AG20443 (cell line): ENCODE measurements at regions not wholly inside any gene's neighbourhood (a gene's known extent, or its start where the extent isn't known, plus 50 kb on each side); places are given as distances from the start of the nearest gene placed in this dataset.

ENCODE experiments used
- DNase-seq: peaks from one replicate; pipeline ENCODE4 v3.0.0; 2012; ENCODE audit warnings: low spot score, mixed read lengths

GRCh38 chr6:44531442-44532015 is 144.0 kb downstream of the CDC5L start:
- DNase-seq, result no peak

GRCh38 chr6:44533421-44533820 is 145.9 kb downstream of the CDC5L start:
- DNase-seq, result no peak

- no peak for DNase-seq
These were observed 146.8 kb downstream of the CDC5L start for GRCh38 chr6:44534291-44534690.

- no peak for DNase-seq
These were observed 147.9 kb downstream of the CDC5L start for GRCh38 chr6:44535446-44535845.

- no peak for DNase-seq
These were observed 148.5 kb downstream of the CDC5L start for GRCh38 chr6:44535967-44536366.

- DNase-seq, result no peak
These were observed 150.0 kb downstream of the CDC5L start for GRCh38 chr6:44537306-44538049.

GRCh38 chr6:44538131-44538806 is 150.8 kb downstream of the CDC5L start:
- DNase-seq, result no peak

- no peak for DNase-seq
These were observed 151.3 kb downstream of the CDC5L start for GRCh38 chr6:44538807-44539201.

- DNase-seq, result no peak
These were observed 152.3 kb downstream of the CDC5L start for GRCh38 chr6:44539701-44540355.

GRCh38 chr6:44540881-44541280 is 153.4 kb downstream of the CDC5L start:
- no peak for DNase-seq

GRCh38 chr6:44542401-44543116 is 155.1 kb downstream of the CDC5L start:
- peak; percentile 44 for DNase-seq

GRCh38 chr6:44543664-44544063 is 156.2 kb downstream of the CDC5L start:
- no peak for DNase-seq

GRCh38 chr6:44545224-44545623 is 157.7 kb downstream of the CDC5L start:
- DNase-seq, result no peak

- DNase-seq, result no peak
These were observed 160.8 kb downstream of the CDC5L start for GRCh38 chr6:44548319-44548718.

GRCh38 chr6:44549516-44549915 is 162.0 kb downstream of the CDC5L start:
- no peak for DNase-seq

GRCh38 chr6:44554194-44554593 is 166.7 kb downstream of the CDC5L start:
- no peak for DNase-seq

- peak; percentile 61 for DNase-seq
These were observed 167.4 kb downstream of the CDC5L start for GRCh38 chr6:44554861-44555260.

GRCh38 chr6:44556046-44556445 is 168.5 kb downstream of the CDC5L start:
- DNase-seq, result no peak

- no peak for DNase-seq
These were observed 170.7 kb downstream of the CDC5L start for GRCh38 chr6:44558024-44558831.

GRCh38 chr6:44558832-44559251 is 171.3 kb downstream of the CDC5L start:
- DNase-seq, result no peak
